Natural killer cell (primary cell): ENCODE measurements at regions not wholly inside any gene's neighbourhood (a gene's known extent, or its start where the extent isn't known, plus 50 kb on each side); places are given as distances from the start of the nearest gene placed in this dataset.

Experiments used
- ATAC-seq, 3 donors: fragments of 150-1000 bp in 2 of 3; fragments of 200-7000 bp in 1 of 3; cut with Tn5 transposase; 1 replicate in 1 of 3; 2 replicates in 2 of 3; pipeline ENCODE4 v1.10.0; 2021; ENCODE audit warnings: mild to moderate bottlenecking in 2 of 3, moderate library complexity in 2 of 3
- DNase-seq, 2 donors: peaks; one replicate each; pipeline versions ENCODE4 v3.0.0 to v3.0.0-alpha.2; 2013 to 2021; ENCODE audit warnings: mixed read lengths in 1 of 2
- H3K27ac ChIP-seq: one replicate; pipeline ENCODE4 v1.5.1; 2013; ENCODE audit warnings: mild to moderate bottlenecking, low read length
- H3K27me3 ChIP-seq: one replicate; pipeline ENCODE4 v1.6.1; 2013; ENCODE audit warnings: low read length; ENCODE audit not compliant: control insufficient read depth, insufficient read depth
- H3K36me3 ChIP-seq: one replicate; pipeline ENCODE4 v1.6.1; 2013; ENCODE audit warnings: low read length; ENCODE audit not compliant: control insufficient read depth, insufficient read depth
- H3K4me1 ChIP-seq: one replicate; pipeline ENCODE4 v1.6.1; 2013; ENCODE audit warnings: low read length; ENCODE audit not compliant: control insufficient read depth, insufficient read depth
- H3K4me3 ChIP-seq: one replicate; pipeline ENCODE4 v1.5.1; 2013; ENCODE audit warnings: low read length
- H3K9me3 ChIP-seq: one replicate; pipeline ENCODE4 v1.6.1; 2013; ENCODE audit warnings: low read length; ENCODE audit not compliant: control insufficient read depth, insufficient read depth
- H3K27ac Mint-ChIP-seq, 2 donors: one replicate each; pipeline ENCODE4 v1.8.0; 2022; ENCODE audit warnings: mild to moderate bottlenecking in 2 of 2, mixed read lengths in 2 of 2, moderate library complexity in 1 of 2
- H3K27me3 Mint-ChIP-seq, 2 donors: one replicate each; pipeline ENCODE4 v1.8.0; 2022; ENCODE audit warnings: low read depth in 2 of 2, mixed read lengths in 2 of 2
- H3K36me3 Mint-ChIP-seq: one replicate; pipeline ENCODE4 v1.8.0; 2022; ENCODE audit warnings: mixed read lengths
- H3K4me1 Mint-ChIP-seq, 2 donors: one replicate each; pipeline ENCODE4 v1.8.0; 2022; ENCODE audit warnings: mixed read lengths in 2 of 2
- H3K4me3 Mint-ChIP-seq: one replicate; pipeline ENCODE4 v1.8.0; 2022; ENCODE audit warnings: mild to moderate bottlenecking, moderate library complexity, mixed read lengths
- H3K9me3 Mint-ChIP-seq, 2 donors: one replicate each; pipeline ENCODE4 v1.8.0; 2022; ENCODE audit warnings: mixed read lengths in 2 of 2
- WGBS: methylation state at CpG from one replicate; pipeline ENCODE4 v1.1.7; 2013; ENCODE audit warnings: missing lambda C conversion rate; ENCODE audit not compliant: insufficient coverage; 5-methylcytosine and 5-hydroxymethylcytosine counted together
- intact Hi-C: fragments of 100-400 bp; cut with micrococcal nuclease; formaldehyde crosslinking; loops from one replicate; pipeline ENCODE4 v1.14.2; 2022
- TF ChIP-seq, protein P1 (sequence below): fragments of 200-600 bp; IDR thresholded peaks from one replicate; pipeline ENCODE4 v1.8.0; 2022; ENCODE audit warnings: antibody characterized with exemption

DNA sequence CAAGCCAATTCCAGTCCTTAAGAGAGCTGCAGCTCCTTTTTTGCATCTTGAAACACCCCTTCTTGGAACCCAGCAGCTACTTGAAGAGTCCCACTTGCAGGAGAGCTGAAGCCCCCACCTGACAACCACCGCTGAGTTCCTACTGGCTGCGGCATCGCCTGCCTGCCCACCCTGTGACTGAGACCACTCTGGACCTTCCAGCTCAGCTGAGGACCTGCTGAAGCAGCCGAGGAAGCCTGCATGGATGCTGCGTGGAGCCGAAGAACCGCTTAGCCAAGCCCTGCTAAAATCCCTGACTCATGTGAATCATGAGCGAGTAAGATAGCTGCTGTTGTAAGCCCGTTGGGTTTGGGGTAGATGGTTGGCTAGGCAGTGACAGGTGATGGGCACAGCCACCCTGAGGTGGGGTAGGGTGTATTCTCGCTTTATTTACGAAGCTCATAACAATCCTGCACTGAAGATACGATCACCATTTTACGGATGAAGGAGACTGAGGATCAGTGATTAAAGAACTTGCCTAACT is 78.4 kb downstream of the INHBB start:
- Histone ChIP-seq H3K4me3 (no peak overlapping the region), H3K9me3 (no peaks in the 10 kb centered on the region), H3K27ac (no peak overlapping the region), H3K36me3 (no peaks in the 10 kb centered on the region), H3K27me3 (no peaks in the 10 kb centered on the region), H3K4me1 (no peaks in the 10 kb centered on the region)
- Mint-ChIP-seq H3K4me3 (no peak overlapping the region), H3K9me3 (no peaks in the 10 kb centered on the region), H3K27ac (no peak overlapping the region), H3K4me1 (no peaks in the 10 kb centered on the region), H3K36me3 (no peaks in the 10 kb centered on the region), H3K27me3 (peaks cover 0 to 14% of the 10 kb centered on the region in 2 donors)
- TF ChIP-seq, protein P1, sequence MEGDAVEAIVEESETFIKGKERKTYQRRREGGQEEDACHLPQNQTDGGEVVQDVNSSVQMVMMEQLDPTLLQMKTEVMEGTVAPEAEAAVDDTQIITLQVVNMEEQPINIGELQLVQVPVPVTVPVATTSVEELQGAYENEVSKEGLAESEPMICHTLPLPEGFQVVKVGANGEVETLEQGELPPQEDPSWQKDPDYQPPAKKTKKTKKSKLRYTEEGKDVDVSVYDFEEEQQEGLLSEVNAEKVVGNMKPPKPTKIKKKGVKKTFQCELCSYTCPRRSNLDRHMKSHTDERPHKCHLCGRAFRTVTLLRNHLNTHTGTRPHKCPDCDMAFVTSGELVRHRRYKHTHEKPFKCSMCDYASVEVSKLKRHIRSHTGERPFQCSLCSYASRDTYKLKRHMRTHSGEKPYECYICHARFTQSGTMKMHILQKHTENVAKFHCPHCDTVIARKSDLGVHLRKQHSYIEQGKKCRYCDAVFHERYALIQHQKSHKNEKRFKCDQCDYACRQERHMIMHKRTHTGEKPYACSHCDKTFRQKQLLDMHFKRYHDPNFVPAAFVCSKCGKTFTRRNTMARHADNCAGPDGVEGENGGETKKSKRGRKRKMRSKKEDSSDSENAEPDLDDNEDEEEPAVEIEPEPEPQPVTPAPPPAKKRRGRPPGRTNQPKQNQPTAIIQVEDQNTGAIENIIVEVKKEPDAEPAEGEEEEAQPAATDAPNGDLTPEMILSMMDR, result no peak
- ATAC-seq (no peak), DNase-seq (no peak)
- intact Hi-C loops, result no loop called here
- 87% methylated on average over 13 of the region's 13 CpGs for WGBS

GRCh38 chr2:120425014-120425413 is 79.1 kb downstream of the INHBB start:
- ATAC-seq, result no peak
- Histone ChIP-seq H3K4me1 (no peaks in the 10 kb centered on the region), H3K4me3 (no peak overlapping the region), H3K9me3 (no peaks in the 10 kb centered on the region), H3K27me3 (no peaks in the 10 kb centered on the region), H3K36me3 (no peaks in the 10 kb centered on the region), H3K27ac (no peak overlapping the region)
- no peak for DNase-seq
- Mint-ChIP-seq H3K9me3 (no peaks in the 10 kb centered on the region), H3K27me3 (peaks cover 4 to 11% of the 10 kb centered on the region in 2 donors), H3K27ac (no peak overlapping the region), H3K4me3 (no peak overlapping the region), H3K36me3 (no peaks in the 10 kb centered on the region), H3K4me1 (no peaks in the 10 kb centered on the region)
- WGBS, result 87% methylated on average over 16 of the region's 16 CpGs
- TF ChIP-seq, protein P1, result no peak
- intact Hi-C loops, result no loop called here

DNA sequence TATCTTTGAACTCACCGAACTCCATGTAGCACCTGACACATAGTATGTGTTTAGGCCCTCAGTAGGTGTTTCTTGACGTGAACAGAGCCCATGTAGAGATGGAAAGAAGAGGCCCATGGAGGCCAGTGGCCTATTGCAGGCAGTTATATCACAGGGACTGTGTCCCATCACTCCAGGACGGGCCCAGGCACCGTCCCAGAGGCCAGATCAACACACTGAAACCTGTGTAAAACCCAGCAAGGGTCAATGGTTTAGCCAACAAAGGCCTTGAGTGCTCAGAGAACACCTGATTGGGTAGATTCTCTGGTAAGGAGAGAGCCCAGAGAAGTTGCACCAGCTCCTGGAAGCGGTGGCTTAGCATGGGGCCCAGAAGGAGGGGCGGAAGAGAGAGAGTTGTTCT is 82.8 kb downstream of the INHBB start:
- Mint-ChIP-seq H3K27ac (no peak overlapping the region), H3K4me3 (no peak overlapping the region), H3K36me3 (no peaks in the 10 kb centered on the region), H3K9me3 (no peaks in the 10 kb centered on the region), H3K4me1 (no peaks in the 10 kb centered on the region), H3K27me3 (peaks cover 5 to 7% of the 10 kb centered on the region in 2 donors)
- Histone ChIP-seq H3K9me3 (no peaks in the 10 kb centered on the region), H3K27ac (no peak overlapping the region), H3K27me3 (no peaks in the 10 kb centered on the region), H3K36me3 (no peaks in the 10 kb centered on the region), H3K4me3 (no peak overlapping the region), H3K4me1 (no peaks in the 10 kb centered on the region)
- intact Hi-C loops, result no loop called here
- 87% methylated on average over 6 of the region's 6 CpGs for WGBS
- DNase-seq (no peak), ATAC-seq (no peak)
- TF ChIP-seq, protein P1, result no peak
